ENCODE measurements at regions not wholly inside any gene's neighbourhood (a gene's known extent, or its start where the extent isn't known, plus 50 kb on each side); places are given as distances from the start of the nearest gene placed in this dataset.

DNA sequence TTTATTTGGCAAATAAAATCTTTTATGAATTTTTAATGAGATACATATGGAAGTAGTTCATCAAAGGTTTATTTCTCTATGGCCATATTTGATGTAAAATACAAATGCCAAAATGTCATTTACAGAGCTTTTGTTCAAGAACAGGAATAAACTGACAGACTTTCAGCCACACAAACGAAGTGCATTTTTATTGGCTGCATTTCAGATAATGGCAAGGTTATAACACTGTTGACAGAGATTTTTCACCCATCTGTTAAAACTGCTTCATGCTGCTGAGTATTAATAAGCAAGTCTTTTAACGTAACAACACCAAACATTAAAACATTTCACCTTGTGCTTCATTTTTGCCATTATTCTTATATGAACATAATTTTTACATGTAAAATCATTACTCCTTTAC, 254.4 kb downstream of the ANKRD7 start:
- TF ChIP-seq EZH2 (IDR thresholded peaks at IDR 0.05; ENCODE audit: low read length) (no peak), CTCF (optimal IDR thresholded peaks at IDR 0.05 in 1 of 3, IDR thresholded peaks at IDR 0.05 in 1 of 3, conservative IDR thresholded peaks at IDR 0.05 in 1 of 3; ENCODE audit: extremely low read depth in 1 of 3, insufficient read depth in 2 of 3, low read length in 3 of 3) (no peak)
- Histone ChIP-seq H3K4me3 (ENCODE audit: control insufficient read depth in 2 of 3, extremely low read depth in 1 of 3, insufficient read depth in 2 of 3, low read depth in 1 of 3, low read length in 3 of 3) (no peak overlapping the region), H2AFZ (ENCODE audit: control insufficient read depth, low read length) (no peak overlapping the region), H3K36me3 (ENCODE audit: control insufficient read depth in 2 of 2, extremely low read depth in 1 of 2, insufficient read depth in 2 of 2, low read length in 2 of 2) (no peaks in the 10 kb centered on the region), H4K20me1 (ENCODE audit: control insufficient read depth, extremely low read depth, insufficient read depth, low read length) (no peaks in the 10 kb centered on the region), H3K9me3 (ENCODE audit: control insufficient read depth, low read depth, low read length) (no peaks in the 10 kb centered on the region), H3K79me2 (ENCODE audit: control insufficient read depth, insufficient read depth, low read length) (no peaks in the 10 kb centered on the region), H3K27ac (ENCODE audit: control insufficient read depth, insufficient read depth, low read length) (no peak overlapping the region), H3K9ac (ENCODE audit: control insufficient read depth, extremely low read depth, insufficient read depth, low read length) (no peak overlapping the region), H3K9me1 (ENCODE audit: control insufficient read depth, extremely low read depth, insufficient read depth, low read length) (no peaks in the 10 kb centered on the region), H3K27me3 (ENCODE audit: control insufficient read depth, extremely low read depth, insufficient read depth, low read length) (no peaks in the 10 kb centered on the region), H3K4me2 (ENCODE audit: control insufficient read depth, extremely low read depth, insufficient read depth, low read depth, low read length) (no peak overlapping the region), H3K4me1 (ENCODE audit: control insufficient read depth, extremely low read depth, insufficient read depth, low read length) (no peaks in the 10 kb centered on the region)
- no peak for DNase-seq (ENCODE audit: low read depth, low spot score)
- no peak for FAIRE-seq
- dilution Hi-C loops (cut with MboI; ENCODE audit: extremely low pct_ligation_motif_present, low sequenced_read_pairs), result no loop called here

GRCh38 chr7:118492466-118492865, 268.0 kb downstream of the ANKRD7 start:
- no peaks in the 10 kb centered on the region for H3K79me2 ChIP-seq (ENCODE audit: control insufficient read depth, insufficient read depth, low read length)
- H3K9me1 ChIP-seq (ENCODE audit: control insufficient read depth, extremely low read depth, insufficient read depth, low read length), result no peaks in the 10 kb centered on the region
- H3K27me3 ChIP-seq (ENCODE audit: control insufficient read depth, extremely low read depth, insufficient read depth, low read length), result no peaks in the 10 kb centered on the region
- dilution Hi-C loops (cut with MboI; ENCODE audit: extremely low pct_ligation_motif_present, low sequenced_read_pairs), result no loop called here
- TF ChIP-seq EZH2 (IDR thresholded peaks at IDR 0.05; ENCODE audit: low read length) (no peak), CTCF (optimal IDR thresholded peaks at IDR 0.05 in 1 of 3, IDR thresholded peaks at IDR 0.05 in 1 of 3, conservative IDR thresholded peaks at IDR 0.05 in 1 of 3; ENCODE audit: extremely low read depth in 1 of 3, insufficient read depth in 2 of 3, low read length in 3 of 3) (no peak)
- no peaks in the 10 kb centered on the region for H3K36me3 ChIP-seq (ENCODE audit: control insufficient read depth in 2 of 2, extremely low read depth in 1 of 2, insufficient read depth in 2 of 2, low read length in 2 of 2)
- no peak overlapping the region for H3K9ac ChIP-seq (ENCODE audit: control insufficient read depth, extremely low read depth, insufficient read depth, low read length)
- no peak for FAIRE-seq
- H2AFZ ChIP-seq (ENCODE audit: control insufficient read depth, low read length), result no peak overlapping the region
- no peak overlapping the region for H3K4me2 ChIP-seq (ENCODE audit: control insufficient read depth, extremely low read depth, insufficient read depth, low read depth, low read length)
- H3K9me3 ChIP-seq (ENCODE audit: control insufficient read depth, low read depth, low read length), result no peaks in the 10 kb centered on the region
- no peaks in the 10 kb centered on the region for H4K20me1 ChIP-seq (ENCODE audit: control insufficient read depth, extremely low read depth, insufficient read depth, low read length)
- H3K27ac ChIP-seq (ENCODE audit: control insufficient read depth, insufficient read depth, low read length), result no peak overlapping the region
- DNase-seq (ENCODE audit: low read depth, low spot score), result no peak
- no peaks in the 10 kb centered on the region for H3K4me1 ChIP-seq (ENCODE audit: control insufficient read depth, extremely low read depth, insufficient read depth, low read length)
- no peak overlapping the region for H3K4me3 ChIP-seq (ENCODE audit: control insufficient read depth in 2 of 3, extremely low read depth in 1 of 3, insufficient read depth in 2 of 3, low read depth in 1 of 3, low read length in 3 of 3)

Data from keratinocyte (primary cell).